Activated T-helper 1 cell treated with anti-CD3 and anti-CD28 coated beads, Interleukin-2, amount 50 U/mL, for 16 hours (primary cell): ENCODE measurements at regions not wholly inside any gene's neighbourhood (a gene's known extent, or its start where the extent isn't known, plus 50 kb on each side); places are given as distances from the start of the nearest gene placed in this dataset.

ENCODE experiments used
- DNase-seq, 2 donors: peaks; one replicate each; pipeline ENCODE4 v3.0.0-alpha.2; 2020; ENCODE audit warnings: low read depth in 1 of 2, low spot score in 1 of 2

GRCh38 chr6:4308364-4308763, 173.0 kb upstream of the ECI2 start:
- no peak for DNase-seq

GRCh38 chr6:4304927-4305455, 169.6 kb upstream of the ECI2 start:
- DNase-seq = no peak

- no peak for DNase-seq
Observed at GRCh38 chr6:4303638-4304037, 168.3 kb upstream of the ECI2 start.

- DNase-seq = no peak
Observed at GRCh38 chr6:4302524-4302923, 167.1 kb upstream of the ECI2 start.

GRCh38 chr6:4301871-4302270, 166.5 kb upstream of the ECI2 start:
- no peak for DNase-seq

- DNase-seq = no peak
Observed at GRCh38 chr6:4300917-4301316, 165.5 kb upstream of the ECI2 start.

GRCh38 chr6:4299476-4299875, 164.1 kb upstream of the ECI2 start:
- DNase-seq = no peak

GRCh38 chr6:4297348-4297747, 162.0 kb upstream of the ECI2 start:
- no peak for DNase-seq

GRCh38 chr6:4296552-4296951, 161.2 kb upstream of the ECI2 start:
- no peak for DNase-seq

GRCh38 chr6:4295783-4296155, 160.4 kb upstream of the ECI2 start:
- no peak for DNase-seq

GRCh38 chr6:4295058-4295782, 159.8 kb upstream of the ECI2 start:
- no peak for DNase-seq

- DNase-seq = no peak
Observed at GRCh38 chr6:4294636-4295035, 159.3 kb upstream of the ECI2 start.

GRCh38 chr6:4291453-4292403, 156.4 kb upstream of the ECI2 start:
- no peak for DNase-seq

- DNase-seq = no peak
Observed at GRCh38 chr6:4289770-4290320, 154.5 kb upstream of the ECI2 start.

- no peak for DNase-seq
Observed at GRCh38 chr6:4287811-4288244, 152.5 kb upstream of the ECI2 start.

- DNase-seq = no peak
Observed at GRCh38 chr6:4287372-4287771, 152.0 kb upstream of the ECI2 start.

- no peak for DNase-seq
Observed at GRCh38 chr6:4282926-4283325, 147.6 kb upstream of the ECI2 start.

- no peak for DNase-seq
Observed at GRCh38 chr6:4281341-4282293, 146.2 kb upstream of the ECI2 start.

- no peak for DNase-seq
Observed at GRCh38 chr6:4280707-4281106, 145.3 kb upstream of the ECI2 start.

- DNase-seq = no peak
Observed at GRCh38 chr6:4280031-4280430, 144.7 kb upstream of the ECI2 start.
